Fibroblast of lung (primary cell): ENCODE measurements at regions not wholly inside any gene's neighbourhood (a gene's known extent, or its start where the extent isn't known, plus 50 kb on each side); places are given as distances from the start of the nearest gene placed in this dataset.
"Not testable (repeated sequence)": the region's sequence is repeated elsewhere in the genome, so short reads cannot be mapped to it uniquely, and the experiment has no call there.

Experiments
- EZH2 ChIP-seq: IDR thresholded peaks from 2 replicates; pipeline ENCODE4 v1.5.1; 2012; ENCODE audit warnings: low read length, control low read depth, mild to moderate bottlenecking; ENCODE audit errors: missing control alignments
- TF ChIP-seq, protein P1 (sequence below), 2 donors: IDR thresholded peaks in 1 of 2; conservative IDR thresholded peaks in 1 of 2; 1 replicate in 1 of 2; 2 replicates in 1 of 2; pipeline ENCODE4 v1.5.1; 2011 to 2012; ENCODE audit warnings: low read length in 2 of 2, control low read depth in 1 of 2, inconsistent platforms in 1 of 2, low read depth in 1 of 2, mild to moderate bottlenecking in 1 of 2

DNA sequence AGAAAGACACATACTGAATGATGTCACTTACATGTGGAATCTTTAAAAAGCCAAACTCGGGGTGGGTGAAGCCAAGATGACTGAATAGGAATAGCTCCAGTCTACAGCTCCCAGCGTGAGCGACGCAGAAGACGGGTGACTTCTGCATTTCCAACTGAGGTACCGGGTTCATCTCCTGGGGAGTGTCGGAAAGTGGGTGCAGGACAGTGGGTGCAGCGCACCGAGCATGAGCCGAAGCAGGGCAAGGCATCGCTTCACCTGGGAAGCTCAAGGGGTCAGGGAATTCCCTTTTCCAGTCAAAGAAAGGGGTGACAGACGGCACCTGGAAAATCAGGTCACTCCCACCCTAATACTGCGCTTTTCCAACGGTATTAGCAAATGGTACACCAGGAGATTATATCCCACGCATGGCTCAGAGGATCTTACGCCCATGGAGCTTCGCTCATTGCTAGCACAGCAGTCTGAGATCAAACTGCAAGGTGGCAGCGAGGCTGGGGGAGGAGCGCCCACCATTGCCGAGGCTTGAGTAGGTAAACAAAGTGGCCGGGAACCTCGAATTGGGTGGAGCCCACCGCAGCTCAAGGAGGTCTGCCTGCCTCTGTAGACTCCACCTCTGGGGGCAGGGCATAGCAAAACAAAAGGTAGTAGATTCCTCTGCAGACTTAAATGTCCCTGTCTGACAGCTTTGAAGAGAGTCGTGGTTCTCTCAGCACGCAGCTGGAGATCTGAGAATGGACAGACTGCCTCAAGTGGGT is 103.0 kb upstream of the TMEM45B start:
- TF ChIP-seq, protein P1, sequence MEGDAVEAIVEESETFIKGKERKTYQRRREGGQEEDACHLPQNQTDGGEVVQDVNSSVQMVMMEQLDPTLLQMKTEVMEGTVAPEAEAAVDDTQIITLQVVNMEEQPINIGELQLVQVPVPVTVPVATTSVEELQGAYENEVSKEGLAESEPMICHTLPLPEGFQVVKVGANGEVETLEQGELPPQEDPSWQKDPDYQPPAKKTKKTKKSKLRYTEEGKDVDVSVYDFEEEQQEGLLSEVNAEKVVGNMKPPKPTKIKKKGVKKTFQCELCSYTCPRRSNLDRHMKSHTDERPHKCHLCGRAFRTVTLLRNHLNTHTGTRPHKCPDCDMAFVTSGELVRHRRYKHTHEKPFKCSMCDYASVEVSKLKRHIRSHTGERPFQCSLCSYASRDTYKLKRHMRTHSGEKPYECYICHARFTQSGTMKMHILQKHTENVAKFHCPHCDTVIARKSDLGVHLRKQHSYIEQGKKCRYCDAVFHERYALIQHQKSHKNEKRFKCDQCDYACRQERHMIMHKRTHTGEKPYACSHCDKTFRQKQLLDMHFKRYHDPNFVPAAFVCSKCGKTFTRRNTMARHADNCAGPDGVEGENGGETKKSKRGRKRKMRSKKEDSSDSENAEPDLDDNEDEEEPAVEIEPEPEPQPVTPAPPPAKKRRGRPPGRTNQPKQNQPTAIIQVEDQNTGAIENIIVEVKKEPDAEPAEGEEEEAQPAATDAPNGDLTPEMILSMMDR (conservative IDR thresholded peaks at IDR 0.05 in 1 of 2, IDR thresholded peaks at IDR 0.05 in 1 of 2; ENCODE audit: low read depth in 1 of 2, low read length in 2 of 2), result not testable (repeated sequence)
- TF ChIP-seq EZH2, result not testable (repeated sequence)
